ENCODE measurements at regions not wholly inside any gene's neighbourhood (a gene's known extent, or its start where the extent isn't known, plus 50 kb on each side); places are given as distances from the start of the nearest gene placed in this dataset.

DNA sequence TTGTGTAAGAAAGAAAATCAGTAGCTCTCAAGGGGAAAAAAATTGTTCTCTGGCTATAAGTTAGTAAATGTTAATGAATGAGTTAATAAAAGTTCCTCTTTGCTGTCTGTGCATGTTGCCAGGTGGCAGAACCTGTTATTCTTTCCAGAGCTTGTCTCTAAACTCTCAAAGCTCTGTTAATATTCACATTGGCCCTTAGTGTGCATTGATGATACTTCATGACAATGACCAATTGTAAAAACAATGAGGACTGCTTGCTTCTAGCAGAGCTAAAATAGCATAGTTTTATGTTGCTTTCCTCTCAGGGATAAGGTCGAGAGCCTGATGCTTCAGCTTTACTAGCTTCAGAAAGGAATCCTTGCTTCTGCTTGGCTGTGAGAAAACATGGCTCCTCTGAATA, 91.5 kb downstream of the RAD51AP2 start:
- Histone ChIP-seq H3K27me3 (ENCODE audit: insufficient read depth) (no peaks in the 10 kb centered on the region), H3K9me2 (ENCODE audit: insufficient read depth) (no peaks in the 10 kb centered on the region), H3K79me2 (replicated peaks; ENCODE audit: insufficient read depth) (no peaks in the 10 kb centered on the region), H3K4me3 (no peak overlapping the region), H3K4me1 (ENCODE audit: insufficient read depth) (no peaks in the 10 kb centered on the region), H3K4me2 (no peak overlapping the region), H3K36me3 (ENCODE audit: insufficient read depth) (no peaks in the 10 kb centered on the region), H3F3A (replicated peaks; ENCODE audit: low read depth) (no peaks in the 10 kb centered on the region), H4K20me1 (replicated peaks; ENCODE audit: insufficient read depth) (no peaks in the 10 kb centered on the region), H3K27ac (ENCODE audit: low read depth) (no peak overlapping the region), H2AFZ (no peak overlapping the region)
- Mint-ChIP-seq H3K36me3 (ENCODE audit: low read depth) (no peaks in the 10 kb centered on the region), H3K4me3 (no peak overlapping the region), H3K27ac (no peak overlapping the region), H3K9me3 (no peaks in the 10 kb centered on the region), H3K4me1 (peaks cover 3% of the 10 kb centered on the region; the same call in 2 of the 3 replicates), H3K27me3 (ENCODE audit: insufficient read depth, low read depth, poor library complexity) (peaks cover 2% of the 10 kb centered on the region)
- DNase-seq (ENCODE audit: low spot score): no peak
- no peak for TF ChIP-seq JUNB (IDR thresholded peaks at IDR 0.05; ENCODE audit: unreplicated experiment)
- TF ChIP-seq, protein P1, sequence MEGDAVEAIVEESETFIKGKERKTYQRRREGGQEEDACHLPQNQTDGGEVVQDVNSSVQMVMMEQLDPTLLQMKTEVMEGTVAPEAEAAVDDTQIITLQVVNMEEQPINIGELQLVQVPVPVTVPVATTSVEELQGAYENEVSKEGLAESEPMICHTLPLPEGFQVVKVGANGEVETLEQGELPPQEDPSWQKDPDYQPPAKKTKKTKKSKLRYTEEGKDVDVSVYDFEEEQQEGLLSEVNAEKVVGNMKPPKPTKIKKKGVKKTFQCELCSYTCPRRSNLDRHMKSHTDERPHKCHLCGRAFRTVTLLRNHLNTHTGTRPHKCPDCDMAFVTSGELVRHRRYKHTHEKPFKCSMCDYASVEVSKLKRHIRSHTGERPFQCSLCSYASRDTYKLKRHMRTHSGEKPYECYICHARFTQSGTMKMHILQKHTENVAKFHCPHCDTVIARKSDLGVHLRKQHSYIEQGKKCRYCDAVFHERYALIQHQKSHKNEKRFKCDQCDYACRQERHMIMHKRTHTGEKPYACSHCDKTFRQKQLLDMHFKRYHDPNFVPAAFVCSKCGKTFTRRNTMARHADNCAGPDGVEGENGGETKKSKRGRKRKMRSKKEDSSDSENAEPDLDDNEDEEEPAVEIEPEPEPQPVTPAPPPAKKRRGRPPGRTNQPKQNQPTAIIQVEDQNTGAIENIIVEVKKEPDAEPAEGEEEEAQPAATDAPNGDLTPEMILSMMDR (conservative IDR thresholded peaks at IDR 0.05; ENCODE audit: low read depth in 2 of 2): no peak
- TF ChIP-seq POLR2AphosphoS5 (IDR thresholded peaks at IDR 0.05; ENCODE audit: low read depth): no peak
- TF ChIP-seq CREB1 (CRISPR knock-in tag; IDR thresholded peaks at IDR 0.05; ENCODE audit: low read depth): no peak
- TF ChIP-seq EZH2phosphoT487 (IDR thresholded peaks at IDR 0.05; ENCODE audit: unreplicated experiment): no peak
- no peak for TF ChIP-seq NANOG (IDR thresholded peaks at IDR 0.05; ENCODE audit: borderline replicate concordance)
- no peak for TF ChIP-seq STAT1 (IDR thresholded peaks at IDR 0.05; ENCODE audit: unreplicated experiment)
- TF ChIP-seq, protein P2, sequence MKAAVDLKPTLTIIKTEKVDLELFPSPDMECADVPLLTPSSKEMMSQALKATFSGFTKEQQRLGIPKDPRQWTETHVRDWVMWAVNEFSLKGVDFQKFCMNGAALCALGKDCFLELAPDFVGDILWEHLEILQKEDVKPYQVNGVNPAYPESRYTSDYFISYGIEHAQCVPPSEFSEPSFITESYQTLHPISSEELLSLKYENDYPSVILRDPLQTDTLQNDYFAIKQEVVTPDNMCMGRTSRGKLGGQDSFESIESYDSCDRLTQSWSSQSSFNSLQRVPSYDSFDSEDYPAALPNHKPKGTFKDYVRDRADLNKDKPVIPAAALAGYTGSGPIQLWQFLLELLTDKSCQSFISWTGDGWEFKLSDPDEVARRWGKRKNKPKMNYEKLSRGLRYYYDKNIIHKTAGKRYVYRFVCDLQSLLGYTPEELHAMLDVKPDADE (IDR thresholded peaks at IDR 0.05): no peak
- no peak for TF ChIP-seq ZNF331 (CRISPR knock-in tag; IDR thresholded peaks at IDR 0.05; ENCODE audit: low read depth)
- TF ChIP-seq, protein P3, sequence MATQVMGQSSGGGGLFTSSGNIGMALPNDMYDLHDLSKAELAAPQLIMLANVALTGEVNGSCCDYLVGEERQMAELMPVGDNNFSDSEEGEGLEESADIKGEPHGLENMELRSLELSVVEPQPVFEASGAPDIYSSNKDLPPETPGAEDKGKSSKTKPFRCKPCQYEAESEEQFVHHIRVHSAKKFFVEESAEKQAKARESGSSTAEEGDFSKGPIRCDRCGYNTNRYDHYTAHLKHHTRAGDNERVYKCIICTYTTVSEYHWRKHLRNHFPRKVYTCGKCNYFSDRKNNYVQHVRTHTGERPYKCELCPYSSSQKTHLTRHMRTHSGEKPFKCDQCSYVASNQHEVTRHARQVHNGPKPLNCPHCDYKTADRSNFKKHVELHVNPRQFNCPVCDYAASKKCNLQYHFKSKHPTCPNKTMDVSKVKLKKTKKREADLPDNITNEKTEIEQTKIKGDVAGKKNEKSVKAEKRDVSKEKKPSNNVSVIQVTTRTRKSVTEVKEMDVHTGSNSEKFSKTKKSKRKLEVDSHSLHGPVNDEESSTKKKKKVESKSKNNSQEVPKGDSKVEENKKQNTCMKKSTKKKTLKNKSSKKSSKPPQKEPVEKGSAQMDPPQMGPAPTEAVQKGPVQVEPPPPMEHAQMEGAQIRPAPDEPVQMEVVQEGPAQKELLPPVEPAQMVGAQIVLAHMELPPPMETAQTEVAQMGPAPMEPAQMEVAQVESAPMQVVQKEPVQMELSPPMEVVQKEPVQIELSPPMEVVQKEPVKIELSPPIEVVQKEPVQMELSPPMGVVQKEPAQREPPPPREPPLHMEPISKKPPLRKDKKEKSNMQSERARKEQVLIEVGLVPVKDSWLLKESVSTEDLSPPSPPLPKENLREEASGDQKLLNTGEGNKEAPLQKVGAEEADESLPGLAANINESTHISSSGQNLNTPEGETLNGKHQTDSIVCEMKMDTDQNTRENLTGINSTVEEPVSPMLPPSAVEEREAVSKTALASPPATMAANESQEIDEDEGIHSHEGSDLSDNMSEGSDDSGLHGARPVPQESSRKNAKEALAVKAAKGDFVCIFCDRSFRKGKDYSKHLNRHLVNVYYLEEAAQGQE (IDR thresholded peaks at IDR 0.05; ENCODE audit: unreplicated experiment): no peak
- ATAC-seq: no peak

DNA sequence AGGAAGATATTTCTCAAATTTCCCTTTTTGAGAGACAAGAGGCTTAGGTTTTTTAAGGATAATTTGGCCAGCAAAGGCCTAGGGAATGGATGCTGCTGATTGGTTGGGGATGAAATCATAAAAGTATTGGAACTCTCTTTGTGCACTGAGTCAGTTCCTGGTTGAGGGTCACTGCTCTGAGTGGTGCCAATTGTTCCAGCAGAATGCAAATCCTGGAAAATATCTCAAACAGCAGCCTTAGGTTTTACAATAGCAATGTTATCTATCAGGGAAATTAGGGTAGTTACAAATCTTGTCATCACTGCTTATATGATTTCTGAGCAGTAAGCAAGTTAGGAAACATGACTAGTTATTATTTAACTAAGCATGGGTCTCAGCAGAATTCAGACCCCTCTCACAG, 96.2 kb downstream of the RAD51AP2 start:
- H3K79me2 ChIP-seq (replicated peaks; ENCODE audit: insufficient read depth): no peaks in the 10 kb centered on the region
- H3K27ac ChIP-seq (ENCODE audit: low read depth): no peak overlapping the region
- no peak overlapping the region for H3K4me3 ChIP-seq
- H3K4me2 ChIP-seq: no peak overlapping the region
- Mint-ChIP-seq H3K27ac (no peak overlapping the region), H3K4me3 (no peak overlapping the region), H3K4me1 (peaks cover 3% of the 10 kb centered on the region; the same call in 2 of the 3 replicates), H3K27me3 (ENCODE audit: insufficient read depth, low read depth, poor library complexity) (peaks cover 2% of the 10 kb centered on the region), H3K9me3 (no peaks in the 10 kb centered on the region), H3K36me3 (ENCODE audit: low read depth) (no peaks in the 10 kb centered on the region)
- no peaks in the 10 kb centered on the region for H4K20me1 ChIP-seq (replicated peaks; ENCODE audit: insufficient read depth)
- no peaks in the 10 kb centered on the region; the same call in 1 of the 2 replicates for H3K9me2 ChIP-seq (ENCODE audit: insufficient read depth)
- ATAC-seq: no peak
- H3K4me1 ChIP-seq (ENCODE audit: insufficient read depth): no peaks in the 10 kb centered on the region
- DNase-seq (ENCODE audit: low spot score): no peak
- no peaks in the 10 kb centered on the region for H3F3A ChIP-seq (replicated peaks; ENCODE audit: low read depth)
- 0 out of 2 replicates have a peak overlapping the region, but pooled peaks have one; percentile 8 for H2AFZ ChIP-seq
- no peaks in the 10 kb centered on the region for H3K36me3 ChIP-seq (ENCODE audit: insufficient read depth)
- no peaks in the 10 kb centered on the region for H3K27me3 ChIP-seq (ENCODE audit: insufficient read depth)
- no peak for TF ChIP-seq POLR2AphosphoS5 (IDR thresholded peaks at IDR 0.05; ENCODE audit: low read depth)
- TF ChIP-seq ZNF331 (CRISPR knock-in tag; IDR thresholded peaks at IDR 0.05; ENCODE audit: low read depth): no peak
- no peak for TF ChIP-seq CREB1 (CRISPR knock-in tag; IDR thresholded peaks at IDR 0.05; ENCODE audit: low read depth)
- TF ChIP-seq JUNB (IDR thresholded peaks at IDR 0.05; ENCODE audit: unreplicated experiment): no peak
- no peak for TF ChIP-seq EZH2phosphoT487 (IDR thresholded peaks at IDR 0.05; ENCODE audit: unreplicated experiment)

All from GM23338 (cell line).